ENCODE measurements at regions not wholly inside any gene's neighbourhood (a gene's known extent, or its start where the extent isn't known, plus 50 kb on each side); places are given as distances from the start of the nearest gene placed in this dataset.

DNA sequence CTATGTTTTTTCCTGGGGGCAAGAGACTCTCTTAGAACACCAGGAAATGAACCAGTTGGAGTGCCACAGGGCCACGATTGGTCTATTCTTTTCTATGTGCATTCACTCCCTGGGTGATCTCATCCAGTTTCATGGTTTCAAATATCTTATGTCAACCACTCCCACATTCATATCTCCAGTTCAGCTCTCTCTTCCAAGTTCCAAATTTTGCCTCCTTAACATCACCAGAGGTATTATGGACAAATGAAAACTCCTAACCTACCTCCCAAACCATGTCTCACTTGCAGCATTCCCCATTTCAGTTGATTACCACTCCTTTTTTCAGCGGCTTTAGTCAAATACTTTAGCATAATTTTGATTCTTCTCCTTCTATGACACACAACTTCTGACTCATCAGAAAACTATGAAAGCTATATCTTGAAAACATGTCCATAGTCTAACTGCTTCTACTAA is 203.1 kb upstream of the SEMA6D start:
- Histone ChIP-seq H3K27ac (no peak overlapping the region), H3K4me1 (replicated peaks in 1 of 2) (no peaks in the 10 kb centered on the region), H3K4me3 (no peak overlapping the region)
- ATAC-seq (replicated peaks in 6 of 8): peak in 3 of 8 experiments; percentile 77 to 85 (median 77)
- in situ Hi-C loops (cut with MboI; ENCODE audit: low pct_unique_long_range_greater_than_20kb in 2 of 9, low sequenced_read_pairs in 9 of 9, unreplicated experiment in 9 of 9): no loop called here
- 0 to 100% (median 75%) methylated on average over 1 to 2 of the region's 2 CpGs for WGBS, 10 experiments

DNA sequence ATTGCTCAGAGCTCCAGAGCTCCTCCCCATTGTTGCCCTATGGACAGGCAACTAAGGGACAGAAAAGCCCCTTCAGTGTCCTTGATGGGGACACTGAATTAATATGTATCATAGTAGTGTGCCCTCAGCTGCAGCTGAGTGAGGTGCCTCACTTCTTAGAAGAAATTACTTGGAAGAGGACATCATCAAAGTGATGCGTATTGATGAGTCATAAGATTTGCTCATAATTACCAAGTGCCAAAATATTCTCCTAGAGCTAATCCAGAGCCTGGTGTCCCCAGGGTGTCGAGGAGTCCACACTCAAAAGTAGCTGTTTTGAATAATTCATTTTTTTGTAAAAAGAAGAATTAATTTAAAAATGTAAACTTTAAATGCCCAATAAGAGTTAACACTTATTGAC is 200.7 kb upstream of the SEMA6D start:
- in situ Hi-C loops (cut with MboI; ENCODE audit: low pct_unique_long_range_greater_than_20kb in 2 of 9, low sequenced_read_pairs in 9 of 9, unreplicated experiment in 9 of 9): no loop called here
- Histone ChIP-seq H3K4me3 (no peak overlapping the region), H3K4me1 (replicated peaks in 1 of 2) (no peaks in the 10 kb centered on the region), H3K27ac (no peak overlapping the region)
- ATAC-seq (replicated peaks in 6 of 8): peak in 5 of 8 experiments; percentile 30 to 76 (median 64)
- WGBS, 10 experiments: 0 to 100% (median 88%) methylated on average over 1 to 2 of the region's 2 CpGs; no CpG with 5 or more reads in 4 of the 10 experiments

DNA sequence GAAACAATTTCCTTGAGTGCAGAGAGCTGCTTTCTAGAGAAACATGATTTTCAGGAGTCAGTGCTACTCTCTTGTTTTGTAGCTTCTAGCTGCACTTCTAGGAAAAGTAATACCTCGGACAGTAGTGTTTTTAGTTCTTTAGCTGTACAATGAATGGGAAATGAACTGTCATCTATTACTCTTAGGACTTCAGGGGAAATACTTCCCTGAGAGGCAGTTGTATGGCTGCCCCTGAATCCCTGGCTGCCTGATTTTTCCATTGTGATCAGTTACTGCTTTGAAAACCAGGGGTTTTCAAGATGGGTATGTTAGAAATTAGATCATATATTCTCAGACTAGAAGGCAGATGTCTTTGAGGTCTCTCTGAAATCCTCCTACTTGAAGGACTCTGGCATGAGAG is 200.3 kb upstream of the SEMA6D start:
- in situ Hi-C loops (cut with MboI; ENCODE audit: low pct_unique_long_range_greater_than_20kb in 2 of 9, low sequenced_read_pairs in 9 of 9, unreplicated experiment in 9 of 9): no loop called here
- H3K4me1 ChIP-seq (replicated peaks in 1 of 2): no peaks in the 10 kb centered on the region
- ATAC-seq (replicated peaks in 6 of 8): peak in 3 of 8 experiments; percentile 4 to 36 (median 9)
- no peak overlapping the region for H3K4me3 ChIP-seq
- WGBS, 10 experiments: 0 to 100% (median 57%) methylated on average over 1 of the region's 1 CpG; no CpG with 5 or more reads in 6 of the 10 experiments
- H3K27ac ChIP-seq: no peak overlapping the region

DNA sequence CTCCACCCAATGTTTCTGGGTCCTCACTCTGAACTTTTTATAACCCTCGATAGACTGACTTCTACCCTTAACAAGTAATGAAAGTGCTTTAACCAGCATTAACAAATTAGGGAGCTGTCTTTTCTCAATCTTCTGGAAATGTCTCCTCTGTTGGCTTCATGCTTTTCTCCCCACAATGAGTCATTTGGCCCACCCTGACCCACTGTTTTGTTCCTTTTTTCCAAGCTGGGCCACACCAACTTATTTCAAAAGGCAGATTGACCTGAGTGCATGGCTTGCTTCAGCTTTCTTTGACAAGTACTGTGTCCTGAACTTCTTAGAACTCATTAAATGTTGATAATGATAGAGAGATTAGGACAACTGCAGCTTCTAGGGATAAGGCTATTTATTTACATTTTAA is 199.6 kb upstream of the SEMA6D start:
- 0 to 100% (median 50%) methylated on average over 1 of the region's 1 CpG; no CpG with 5 or more reads in 2 of the 10 experiments for WGBS, 10 experiments
- Histone ChIP-seq H3K4me3 (no peak overlapping the region), H3K4me1 (replicated peaks in 1 of 2) (no peaks in the 10 kb centered on the region), H3K27ac (no peak overlapping the region)
- in situ Hi-C loops (cut with MboI; ENCODE audit: low pct_unique_long_range_greater_than_20kb in 2 of 9, low sequenced_read_pairs in 9 of 9, unreplicated experiment in 9 of 9): no loop called here
- ATAC-seq (replicated peaks in 6 of 8): peak in 1 of 8 experiments; percentile 6

DNA sequence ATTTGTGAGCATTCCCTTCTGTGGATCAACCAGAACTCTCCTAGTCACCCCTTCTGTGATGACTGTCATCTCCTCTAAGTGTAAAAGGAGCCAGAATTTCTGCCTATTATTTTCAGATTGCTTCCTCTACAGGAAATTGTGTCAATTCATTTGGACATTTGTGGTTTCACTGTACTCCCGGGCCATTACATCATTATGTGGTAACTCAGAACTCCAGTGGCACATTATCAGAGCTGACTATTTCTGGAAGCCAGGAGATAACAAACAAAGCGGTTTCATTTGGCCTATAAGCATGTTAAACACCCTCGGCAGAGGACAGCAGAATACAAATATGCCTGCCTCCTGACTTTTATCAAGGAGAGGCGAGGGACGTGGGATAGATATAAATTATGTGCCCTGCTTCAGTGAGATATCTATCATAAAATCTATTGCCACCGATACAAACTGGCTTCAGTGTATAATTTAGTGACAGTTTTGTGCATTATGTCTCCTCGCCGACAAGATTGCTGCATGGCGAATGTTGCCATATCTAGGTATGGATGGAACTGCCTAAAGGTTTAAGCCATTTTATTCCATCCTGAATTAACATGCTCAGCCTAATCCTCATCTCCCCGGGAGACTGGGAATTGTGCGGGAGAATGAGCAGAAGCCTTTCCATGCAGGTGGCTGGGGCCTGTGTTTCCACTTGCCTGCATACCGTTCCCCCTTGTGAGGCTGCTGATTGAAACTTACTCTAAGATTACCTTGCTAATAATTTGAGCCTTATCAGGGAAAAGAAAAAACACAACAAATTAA is 193.4 kb upstream of the SEMA6D start:
- peak in 6 of 8 experiments; percentile 36 to 96 (median 76) for ATAC-seq (replicated peaks in 6 of 8)
- Histone ChIP-seq H3K4me3 (no peak overlapping the region), H3K27ac (no peak overlapping the region), H3K4me1 (replicated peaks in 1 of 2) (peaks cover 0 to 6% of the 10 kb centered on the region in 2 donors)
- in situ Hi-C loops (cut with MboI; ENCODE audit: low pct_unique_long_range_greater_than_20kb in 2 of 9, low sequenced_read_pairs in 9 of 9, unreplicated experiment in 9 of 9): no loop called here
- 57 to 100% (median 75%) methylated on average over 1 to 12 of the region's 12 CpGs for WGBS, 10 experiments

DNA sequence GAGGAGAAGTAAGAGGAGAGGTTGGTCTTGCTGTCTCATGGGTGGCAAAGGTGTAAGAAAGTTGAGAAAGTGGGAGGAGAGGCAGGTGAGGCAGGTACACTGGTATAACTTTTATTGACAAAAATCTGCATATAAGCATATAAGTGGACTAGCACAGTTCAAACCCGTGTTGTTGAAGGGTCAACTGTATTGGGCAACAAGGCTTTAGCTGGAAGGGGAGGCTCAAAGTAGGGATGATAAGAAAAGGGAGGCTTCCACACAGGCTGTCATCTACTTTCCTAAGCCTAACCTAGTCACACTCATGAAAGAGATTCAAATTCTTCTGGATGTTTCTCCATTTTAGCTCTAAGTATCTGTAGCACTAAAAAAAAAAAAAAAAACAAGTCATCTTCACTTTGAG is 188.1 kb upstream of the SEMA6D start:
- Histone ChIP-seq H3K4me3 (no peak overlapping the region), H3K27ac (no peak overlapping the region), H3K4me1 (replicated peaks in 1 of 2) (no peaks in the 10 kb centered on the region)
- ATAC-seq (replicated peaks in 6 of 8): no peak
- WGBS, 10 experiments: 14 to 83% (median 71%) methylated on average over 1 of the region's 1 CpG; no CpG with 5 or more reads in 5 of the 10 experiments
- in situ Hi-C loops (cut with MboI; ENCODE audit: low pct_unique_long_range_greater_than_20kb in 2 of 9, low sequenced_read_pairs in 9 of 9, unreplicated experiment in 9 of 9): no loop called here

DNA sequence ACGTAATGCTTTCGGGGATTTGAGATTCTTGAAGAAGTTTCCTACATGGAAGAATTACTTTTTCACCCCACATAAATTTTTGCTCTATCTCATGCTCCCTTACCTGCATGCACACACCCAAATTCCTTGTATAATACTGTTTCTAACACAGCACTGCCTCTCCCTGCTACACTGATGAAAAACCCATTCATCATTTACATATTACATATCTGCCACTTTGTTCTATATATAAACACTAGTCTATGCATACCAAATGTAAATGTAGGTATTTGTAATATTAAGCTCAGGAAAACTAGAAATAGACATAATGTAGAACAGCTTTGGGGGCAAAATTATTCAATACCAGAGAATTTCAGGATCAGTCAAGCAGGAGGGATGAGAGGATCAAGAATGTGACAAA is 182.6 kb upstream of the SEMA6D start:
- H3K27ac ChIP-seq: no peak overlapping the region
- ATAC-seq (replicated peaks in 6 of 8): peak in 3 of 8 experiments; percentile 87 to 97 (median 87)
- WGBS, 10 experiments: 58 to 100% (median 91%) methylated on average over 1 to 2 of the region's 2 CpGs; no CpG with 5 or more reads in 2 of the 10 experiments
- no peak overlapping the region for H3K4me3 ChIP-seq
- in situ Hi-C loops (cut with MboI; ENCODE audit: low pct_unique_long_range_greater_than_20kb in 2 of 9, low sequenced_read_pairs in 9 of 9, unreplicated experiment in 9 of 9): no loop called here
- H3K4me1 ChIP-seq (replicated peaks in 1 of 2): no peaks in the 10 kb centered on the region

DNA sequence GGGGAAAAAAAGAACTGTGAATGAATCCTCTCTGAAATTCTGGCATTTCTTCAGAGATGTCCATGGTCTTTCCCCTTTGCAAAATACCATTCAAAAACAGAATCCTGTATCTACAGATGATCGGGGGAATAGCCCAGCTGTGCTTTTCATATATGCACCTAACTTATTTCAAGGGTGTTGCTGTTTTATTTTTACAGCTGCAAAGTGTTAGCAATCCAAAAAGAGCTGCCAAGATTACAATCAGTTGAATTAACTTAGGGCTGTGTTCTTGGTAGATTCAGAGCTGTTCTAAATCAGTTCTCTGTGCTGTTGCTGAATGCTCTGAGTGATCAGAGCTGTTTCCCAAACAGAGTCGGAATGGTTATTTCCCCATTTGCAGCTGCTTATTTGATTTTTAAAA is 175.7 kb upstream of the SEMA6D start:
- no peak overlapping the region for H3K27ac ChIP-seq
- WGBS, 10 experiments: 0 to 100% (median 87%) methylated on average over 1 to 2 of the region's 2 CpGs; no CpG with 5 or more reads in 2 of the 10 experiments
- in situ Hi-C loops (cut with MboI; ENCODE audit: low pct_unique_long_range_greater_than_20kb in 2 of 9, low sequenced_read_pairs in 9 of 9, unreplicated experiment in 9 of 9): no loop called here

DNA sequence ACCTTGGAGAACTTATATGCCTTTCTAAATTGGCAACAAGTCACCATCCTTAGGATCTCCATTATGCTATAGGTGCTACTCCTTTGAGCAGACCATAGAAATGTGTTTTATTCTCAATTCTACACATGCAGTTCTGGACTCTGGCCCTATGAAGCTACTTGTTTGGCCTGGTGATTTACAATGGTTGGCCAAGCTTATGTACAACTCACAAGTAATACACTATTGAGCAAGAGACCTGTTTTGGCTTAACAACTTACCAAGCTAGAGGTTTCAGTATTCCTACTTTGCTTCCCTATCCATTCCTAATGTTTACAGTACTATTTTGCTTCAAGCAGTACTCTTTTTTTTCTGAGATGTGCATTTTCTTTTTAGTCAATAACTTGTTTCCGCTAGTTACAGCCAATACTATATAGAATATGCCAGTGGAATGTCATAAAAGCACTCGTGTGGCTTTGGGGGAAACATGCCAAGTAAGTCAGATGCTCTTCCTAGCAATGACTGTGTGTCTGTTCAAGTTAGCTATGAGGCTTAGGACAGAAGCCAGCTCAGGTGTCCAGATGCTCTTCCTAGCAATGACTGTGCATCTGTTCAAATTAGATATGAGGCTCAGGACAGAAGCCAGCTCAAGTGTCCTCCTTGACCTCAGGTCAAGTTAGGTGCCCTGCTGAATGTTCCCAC is 174.9 kb upstream of the SEMA6D start:
- H3K4me3 ChIP-seq: no peak overlapping the region
- ATAC-seq (replicated peaks in 6 of 8): peak in 3 of 8 experiments; percentile 42 to 91 (median 76)
- in situ Hi-C loops (cut with MboI; ENCODE audit: low pct_unique_long_range_greater_than_20kb in 2 of 9, low sequenced_read_pairs in 9 of 9, unreplicated experiment in 9 of 9): no loop called here
- WGBS, 10 experiments: 13 to 100% (median 82%) methylated on average over 1 to 2 of the region's 2 CpGs; no CpG with 5 or more reads in 2 of the 10 experiments
- H3K4me1 ChIP-seq (replicated peaks in 1 of 2): no peaks in the 10 kb centered on the region
- no peak overlapping the region for H3K27ac ChIP-seq

More for the DNA sequence above, 175.7 kb upstream of the SEMA6D start:
- H3K4me3 ChIP-seq: no peak overlapping the region
- H3K4me1 ChIP-seq (replicated peaks in 1 of 2): no peaks in the 10 kb centered on the region
- ATAC-seq (replicated peaks in 6 of 8): peak in 3 of 8 experiments; percentile 48 to 85 (median 82)

DNA sequence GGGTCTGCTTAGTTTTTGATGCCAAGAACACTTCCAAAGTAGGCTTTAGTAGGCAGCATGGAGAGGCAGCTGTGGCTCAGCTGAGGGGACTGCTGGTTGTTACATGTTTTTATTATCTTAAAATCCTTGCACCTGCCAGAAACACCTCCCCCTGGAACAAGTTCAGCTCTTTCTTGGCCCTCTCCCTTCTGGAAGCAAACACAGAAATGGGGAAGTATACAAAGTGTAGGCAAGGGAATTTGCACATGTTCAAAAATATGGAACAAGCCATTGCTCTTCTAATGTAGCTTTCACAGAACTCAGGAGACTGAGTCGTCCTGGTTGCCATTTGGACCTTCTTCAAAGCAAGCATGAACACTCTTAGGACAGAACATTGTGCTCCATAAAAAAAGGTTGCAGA is 169.1 kb upstream of the SEMA6D start:
- Histone ChIP-seq H3K4me3 (no peak overlapping the region), H3K27ac (no peak overlapping the region), H3K4me1 (replicated peaks in 1 of 2) (no peaks in the 10 kb centered on the region)
- in situ Hi-C loops (cut with MboI; ENCODE audit: low pct_unique_long_range_greater_than_20kb in 2 of 9, low sequenced_read_pairs in 9 of 9, unreplicated experiment in 9 of 9): no loop called here
- no peak for ATAC-seq (replicated peaks in 6 of 8)
- WGBS, 10 experiments: 44 to 100% (median 64%) methylated on average over 1 of the region's 1 CpG; no CpG with 5 or more reads in 4 of the 10 experiments

DNA sequence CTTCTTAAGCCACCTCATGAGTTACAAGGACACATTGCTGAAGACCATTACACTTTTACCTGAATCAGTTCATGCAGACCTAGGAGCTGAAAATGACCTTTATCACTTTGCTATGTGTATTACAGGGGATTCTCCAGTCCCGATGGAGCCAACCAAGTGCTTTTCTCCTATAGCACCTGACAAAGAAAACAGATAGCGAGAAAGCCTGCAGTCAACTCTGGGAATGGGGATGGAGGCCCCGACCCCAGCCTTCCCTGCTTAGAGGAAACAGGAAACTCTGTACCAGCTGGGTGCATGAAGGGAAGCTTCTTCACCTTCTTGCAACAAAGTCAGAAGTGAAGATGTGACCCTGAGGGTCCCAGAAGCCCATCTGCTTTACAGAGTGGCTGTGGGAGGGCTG is 168.3 kb upstream of the SEMA6D start:
- H3K4me3 ChIP-seq: no peak overlapping the region
- in situ Hi-C loops (cut with MboI; ENCODE audit: low pct_unique_long_range_greater_than_20kb in 2 of 9, low sequenced_read_pairs in 9 of 9, unreplicated experiment in 9 of 9): no loop called here
- H3K4me1 ChIP-seq (replicated peaks in 1 of 2): no peaks in the 10 kb centered on the region
- ATAC-seq (replicated peaks in 6 of 8): no peak
- no peak overlapping the region for H3K27ac ChIP-seq
- WGBS, 10 experiments: 40 to 100% (median 83%) methylated on average over 1 to 2 of the region's 3 CpGs; no CpG with 5 or more reads in 3 of the 10 experiments

DNA sequence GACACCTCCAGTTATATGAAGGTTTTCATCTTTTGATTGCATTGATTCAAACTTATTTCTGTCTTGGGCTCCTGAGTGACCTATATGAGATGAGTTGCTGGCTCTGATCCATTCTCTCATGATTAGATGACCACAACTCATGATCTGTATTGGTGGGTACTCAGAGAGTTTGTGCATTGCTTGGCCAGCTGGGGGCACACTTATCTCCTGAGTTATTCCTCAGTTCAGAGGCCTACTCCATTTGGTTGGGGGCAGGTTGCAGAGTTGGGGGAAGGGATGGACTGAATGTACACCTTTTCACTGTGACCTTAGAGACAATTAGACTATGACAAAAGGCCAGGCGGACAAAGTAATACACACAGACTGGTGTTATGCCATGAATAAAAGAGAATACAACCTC is 166.2 kb upstream of the SEMA6D start:
- 100% methylated on average over 1 of the region's 1 CpG; no CpG with 5 or more reads in 7 of the 10 experiments for WGBS, 10 experiments
- H3K27ac ChIP-seq: no peak overlapping the region
- H3K4me3 ChIP-seq: no peak overlapping the region
- in situ Hi-C loops (cut with MboI; ENCODE audit: low pct_unique_long_range_greater_than_20kb in 2 of 9, low sequenced_read_pairs in 9 of 9, unreplicated experiment in 9 of 9): no loop called here
- peak in 1 of 8 experiments; percentile 18 for ATAC-seq (replicated peaks in 6 of 8)
- H3K4me1 ChIP-seq (replicated peaks in 1 of 2): no peaks in the 10 kb centered on the region

DNA sequence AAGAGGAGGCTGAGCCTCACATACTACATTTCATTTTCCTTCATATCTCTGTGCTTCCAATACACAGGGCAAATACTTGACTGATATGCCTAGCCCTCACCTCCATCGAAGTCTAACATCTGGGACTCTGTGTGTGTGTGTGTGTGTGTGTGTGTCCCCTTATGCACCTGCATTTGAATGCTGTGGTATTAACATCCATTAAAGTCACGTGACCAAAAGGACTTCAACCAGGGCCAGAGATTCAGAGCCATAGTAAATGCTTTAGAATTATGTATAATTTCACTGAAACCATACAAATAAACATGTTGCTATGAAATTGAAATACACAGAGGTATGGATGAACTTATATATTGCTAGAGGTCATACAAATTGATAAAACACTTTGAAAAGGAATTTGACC is 165.8 kb upstream of the SEMA6D start:
- in situ Hi-C loops (cut with MboI; ENCODE audit: low pct_unique_long_range_greater_than_20kb in 2 of 9, low sequenced_read_pairs in 9 of 9, unreplicated experiment in 9 of 9): no loop called here

More for the DNA sequence above, 165.8 kb upstream of the SEMA6D start:
- Histone ChIP-seq H3K27ac (no peak overlapping the region), H3K4me3 (no peak overlapping the region), H3K4me1 (replicated peaks in 1 of 2) (no peaks in the 10 kb centered on the region)
- WGBS, 10 experiments: 0 to 100% (median 80%) methylated on average over 1 to 2 of the region's 2 CpGs; no CpG with 5 or more reads in 5 of the 10 experiments
- no peak for ATAC-seq (replicated peaks in 6 of 8)

Data from motor neuron (in vitro differentiated cells).